Panc1 (cell line): ENCODE measurements at regions not wholly inside any gene's neighbourhood (a gene's known extent, or its start where the extent isn't known, plus 50 kb on each side); places are given as distances from the start of the nearest gene placed in this dataset.

Experiments
- ATAC-seq: fragments of 200-7000 bp; cut with Tn5 transposase; 2 replicates; pipeline ENCODE4 v1.9.1; 2020; ENCODE audit warnings: mild to moderate bottlenecking, moderate library complexity
- BruUV-seq: library from RNA; stranded (reverse); fragments of 400-500 nt; replicated peaks from 2 replicates; lab custom pipeline; 2021; lab: Mats Ljungman, UMichigan
- CTCF ChIA-PET: fragments of 300-600 bp; sonication (Branson Sonifier 250); formaldehyde crosslinking; loops from one replicate; lab custom pipeline; 2022; ENCODE audit warnings: antibody characterized with exemption; lab: Charles Lee
- POLR2A ChIA-PET: fragments of 300-600 bp; sonication (Branson Sonifier 250); formaldehyde crosslinking; loops from one replicate; lab custom pipeline; 2022; ENCODE audit warnings: antibody characterized with exemption; lab: Charles Lee
- DNase-seq: peaks from one replicate; pipeline ENCODE4 v3.0.0-alpha.2; 2010; ENCODE audit warnings: low read depth, low spot score
- H3K27ac ChIP-seq: 2 replicates; pipeline ENCODE4 v1.5.1; 2011; ENCODE audit warnings: mild to moderate bottlenecking, low read length, inconsistent platforms
- H3K27me3 ChIP-seq: fragments of 200-500 bp; sonication (Bioruptor generic); 2 replicates; pipeline ENCODE4 v1.6.0; 2014; ENCODE audit warnings: low read length, inconsistent platforms; ENCODE audit not compliant: control insufficient read depth, insufficient read depth
- H3K36me3 ChIP-seq: fragments of 200-500 bp; sonication (Bioruptor generic); 2 replicates; pipeline ENCODE4 v1.5.1; 2014; ENCODE audit warnings: inconsistent platforms, mild to moderate bottlenecking, low read length, moderate library complexity; ENCODE audit not compliant: control insufficient read depth, insufficient read depth
- H3K4me1 ChIP-seq: 2 replicates; pipeline ENCODE4 v1.5.1; 2011; ENCODE audit warnings: inconsistent platforms, mild to moderate bottlenecking, low read length, moderate library complexity; ENCODE audit not compliant: control insufficient read depth, insufficient read depth
- H3K4me3 ChIP-seq, 2 experiments: 2 replicates each; pipeline ENCODE4 v1.5.1; 2011 to 2012; ENCODE audit warnings: low read depth in 2 of 2, low read length in 2 of 2, mild to moderate bottlenecking in 2 of 2, inconsistent platforms in 1 of 2, moderate library complexity in 1 of 2
- H3K9me3 ChIP-seq: fragments of 200-500 bp; sonication (Bioruptor generic); 2 replicates; pipeline ENCODE4 v1.5.1; 2014; ENCODE audit warnings: low read depth, mild to moderate bottlenecking, inconsistent platforms, low read length, moderate library complexity; ENCODE audit not compliant: control insufficient read depth, insufficient read depth
- POLR2AphosphoS5 ChIP-seq: IDR thresholded peaks from 2 replicates; pipeline ENCODE4 v1.6.1; 2012; ENCODE audit warnings: mild to moderate bottlenecking, low read depth, low read length, moderate library complexity
- SIN3A ChIP-seq: IDR thresholded peaks from 2 replicates; pipeline ENCODE4 v1.6.1; 2012; ENCODE audit warnings: low read depth, mild to moderate bottlenecking, low read length, moderate library complexity, borderline replicate concordance; ENCODE audit not compliant: insufficient read depth
- TCF7L2 ChIP-seq: IDR thresholded peaks from 2 replicates; pipeline ENCODE4 v1.6.1; 2011; ENCODE audit warnings: mild to moderate bottlenecking, low read depth, low read length, inconsistent platforms
- in situ Hi-C: cut with HindIII; loops from 2 replicates; pipeline ENCODE4 v1.10.0; 2016; ENCODE audit warnings: low sequenced_read_pairs, low pct_unique_long_range_greater_than_20kb
- intact Hi-C: fragments of 100-400 bp; cut with micrococcal nuclease; formaldehyde crosslinking; loops from one replicate; pipeline ENCODE4 v1.10.0; 2022; ENCODE audit not compliant: unreplicated experiment
- TF ChIP-seq, protein P1 (sequence below), 2 experiments: IDR thresholded peaks; 2 replicates each; pipeline ENCODE4 v1.6.1; 2011 to 2012; ENCODE audit warnings: low read depth in 2 of 2, control low read depth in 1 of 2, low read length in 1 of 2, mild to moderate bottlenecking in 1 of 2, moderate library complexity in 1 of 2; ENCODE audit not compliant: insufficient read depth in 1 of 2
- TF ChIP-seq, protein P2 (sequence below): fragments of 450-650 bp; IDR thresholded peaks from 2 replicates; pipeline ENCODE4 v1.5.1; 2017; ENCODE audit warnings: mild to moderate bottlenecking

DNA sequence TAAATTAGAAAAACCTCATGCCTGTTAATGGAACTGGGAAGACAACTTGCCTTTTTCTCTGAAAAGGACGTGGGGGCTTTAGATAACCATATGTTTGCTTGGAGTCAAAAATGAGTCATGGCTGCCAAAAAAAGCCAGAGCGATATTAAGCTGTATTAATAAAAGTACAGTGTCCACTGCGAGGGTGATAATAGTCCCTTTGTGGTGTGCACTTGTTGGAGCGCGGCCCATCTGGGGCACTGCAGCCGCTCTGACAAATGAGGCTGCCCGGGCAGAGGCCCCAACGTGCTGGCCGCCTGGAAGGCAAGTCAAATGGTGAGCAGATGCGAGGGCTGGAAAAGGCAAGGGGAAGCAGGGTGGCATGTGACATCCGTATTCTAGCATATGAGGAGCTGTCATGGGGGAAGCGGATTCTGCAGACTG lies 103.3 kb upstream of the NCK2 start:
- in situ Hi-C loops, result no loop called here
- TF ChIP-seq, protein P1, sequence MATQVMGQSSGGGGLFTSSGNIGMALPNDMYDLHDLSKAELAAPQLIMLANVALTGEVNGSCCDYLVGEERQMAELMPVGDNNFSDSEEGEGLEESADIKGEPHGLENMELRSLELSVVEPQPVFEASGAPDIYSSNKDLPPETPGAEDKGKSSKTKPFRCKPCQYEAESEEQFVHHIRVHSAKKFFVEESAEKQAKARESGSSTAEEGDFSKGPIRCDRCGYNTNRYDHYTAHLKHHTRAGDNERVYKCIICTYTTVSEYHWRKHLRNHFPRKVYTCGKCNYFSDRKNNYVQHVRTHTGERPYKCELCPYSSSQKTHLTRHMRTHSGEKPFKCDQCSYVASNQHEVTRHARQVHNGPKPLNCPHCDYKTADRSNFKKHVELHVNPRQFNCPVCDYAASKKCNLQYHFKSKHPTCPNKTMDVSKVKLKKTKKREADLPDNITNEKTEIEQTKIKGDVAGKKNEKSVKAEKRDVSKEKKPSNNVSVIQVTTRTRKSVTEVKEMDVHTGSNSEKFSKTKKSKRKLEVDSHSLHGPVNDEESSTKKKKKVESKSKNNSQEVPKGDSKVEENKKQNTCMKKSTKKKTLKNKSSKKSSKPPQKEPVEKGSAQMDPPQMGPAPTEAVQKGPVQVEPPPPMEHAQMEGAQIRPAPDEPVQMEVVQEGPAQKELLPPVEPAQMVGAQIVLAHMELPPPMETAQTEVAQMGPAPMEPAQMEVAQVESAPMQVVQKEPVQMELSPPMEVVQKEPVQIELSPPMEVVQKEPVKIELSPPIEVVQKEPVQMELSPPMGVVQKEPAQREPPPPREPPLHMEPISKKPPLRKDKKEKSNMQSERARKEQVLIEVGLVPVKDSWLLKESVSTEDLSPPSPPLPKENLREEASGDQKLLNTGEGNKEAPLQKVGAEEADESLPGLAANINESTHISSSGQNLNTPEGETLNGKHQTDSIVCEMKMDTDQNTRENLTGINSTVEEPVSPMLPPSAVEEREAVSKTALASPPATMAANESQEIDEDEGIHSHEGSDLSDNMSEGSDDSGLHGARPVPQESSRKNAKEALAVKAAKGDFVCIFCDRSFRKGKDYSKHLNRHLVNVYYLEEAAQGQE (IDR thresholded peaks at IDR 0.05; ENCODE audit: insufficient read depth in 1 of 2, low read depth in 2 of 2, low read length in 1 of 2), result no peak
- TF ChIP-seq TCF7L2, result no peak
- intact Hi-C loops, result no loop called here
- no peak for DNase-seq
- H3K4me3 ChIP-seq, result no peak overlapping the region
- peaks cover 6% of the 10 kb centered on the region; the same call in 1 of the 2 replicates for H3K4me1 ChIP-seq
- H3K27ac ChIP-seq, result no peak overlapping the region
- no peaks in the 10 kb centered on the region for H3K9me3 ChIP-seq
- H3K36me3 ChIP-seq, result no peaks in the 10 kb centered on the region
- no TSS peak for BruUV-seq
- ChIA-PET POLR2A (no interaction called here), CTCF (no interaction called here)
- no peak for ATAC-seq
- H3K27me3 ChIP-seq, result no peaks in the 10 kb centered on the region

- H3K27ac ChIP-seq, result no peak overlapping the region
- BruUV-seq, result no TSS peak
- H3K9me3 ChIP-seq, result no peaks in the 10 kb centered on the region
- intact Hi-C loops (no loop called here), in situ Hi-C loops (no loop called here)
- H3K4me1 ChIP-seq, result peaks cover 6% of the 10 kb centered on the region; the same call in 1 of the 2 replicates
- POLR2A ChIA-PET, result no interaction called here
- ATAC-seq, result no peak
- CTCF ChIA-PET, result no interaction called here
- H3K27me3 ChIP-seq, result no peaks in the 10 kb centered on the region
- TF ChIP-seq, protein P2, sequence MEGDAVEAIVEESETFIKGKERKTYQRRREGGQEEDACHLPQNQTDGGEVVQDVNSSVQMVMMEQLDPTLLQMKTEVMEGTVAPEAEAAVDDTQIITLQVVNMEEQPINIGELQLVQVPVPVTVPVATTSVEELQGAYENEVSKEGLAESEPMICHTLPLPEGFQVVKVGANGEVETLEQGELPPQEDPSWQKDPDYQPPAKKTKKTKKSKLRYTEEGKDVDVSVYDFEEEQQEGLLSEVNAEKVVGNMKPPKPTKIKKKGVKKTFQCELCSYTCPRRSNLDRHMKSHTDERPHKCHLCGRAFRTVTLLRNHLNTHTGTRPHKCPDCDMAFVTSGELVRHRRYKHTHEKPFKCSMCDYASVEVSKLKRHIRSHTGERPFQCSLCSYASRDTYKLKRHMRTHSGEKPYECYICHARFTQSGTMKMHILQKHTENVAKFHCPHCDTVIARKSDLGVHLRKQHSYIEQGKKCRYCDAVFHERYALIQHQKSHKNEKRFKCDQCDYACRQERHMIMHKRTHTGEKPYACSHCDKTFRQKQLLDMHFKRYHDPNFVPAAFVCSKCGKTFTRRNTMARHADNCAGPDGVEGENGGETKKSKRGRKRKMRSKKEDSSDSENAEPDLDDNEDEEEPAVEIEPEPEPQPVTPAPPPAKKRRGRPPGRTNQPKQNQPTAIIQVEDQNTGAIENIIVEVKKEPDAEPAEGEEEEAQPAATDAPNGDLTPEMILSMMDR, result no peak
- no peak for TF ChIP-seq SIN3A
- TF ChIP-seq TCF7L2, result no peak
- no peak for TF ChIP-seq POLR2AphosphoS5
- TF ChIP-seq, protein P1 (IDR thresholded peaks at IDR 0.05; ENCODE audit: insufficient read depth in 1 of 2, low read depth in 2 of 2, low read length in 1 of 2), result no peak
- no peaks in the 10 kb centered on the region for H3K36me3 ChIP-seq
- no peak overlapping the region for H3K4me3 ChIP-seq
- DNase-seq, result no peak
These were observed 104.5 kb upstream of the NCK2 start for GRCh38 chr2:105640246-105640645.
